ENCODE measurements at regions not wholly inside any gene's neighbourhood (a gene's known extent, or its start where the extent isn't known, plus 50 kb on each side); places are given as distances from the start of the nearest gene placed in this dataset.

DNA sequence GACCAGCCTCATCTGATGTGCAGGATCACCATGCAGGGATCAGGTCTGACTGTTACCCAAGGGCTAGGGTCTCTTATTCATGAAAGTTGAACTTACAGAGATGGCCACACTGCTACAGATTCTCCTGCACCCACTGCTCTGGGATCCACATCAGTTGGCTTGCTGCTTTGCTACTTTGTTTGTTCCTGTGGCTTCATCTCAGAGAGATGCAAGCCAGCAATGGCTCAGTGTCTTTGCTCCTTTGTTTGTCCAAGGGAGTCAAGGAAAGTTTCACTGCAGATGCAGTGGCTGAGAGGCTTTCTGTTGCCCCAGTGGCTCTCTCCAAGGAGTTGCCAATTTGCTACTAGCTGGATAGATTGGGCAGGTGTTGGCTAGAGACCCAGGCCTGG lies 70.3 kb upstream of the UGT2B7 start:
- in situ Hi-C loops (cut with HindIII; ENCODE audit: extremely low pct_ligation_motif_present, low pct_unique_long_range_greater_than_20kb) (no loop called here), intact Hi-C loops (cut with micrococcal nuclease; ENCODE audit: unreplicated experiment) (loop anchor here (1.0 to 10.0 kb wide), 2 partner anchors 371 to 528 kb away; no protein-coding TSS in a partner anchor)
- Histone ChIP-seq H3K9ac (ENCODE audit: insufficient read depth, low read depth, low read length) (no peak overlapping the region), H3K79me2 (ENCODE audit: insufficient read depth, low read length) (no peaks in the 10 kb centered on the region), H3K9me3 (ENCODE audit: low read length) (no peaks in the 10 kb centered on the region), H4K20me1 (ENCODE audit: insufficient read depth, low read length) (no peaks in the 10 kb centered on the region), H3K4me2 (ENCODE audit: low read depth, low read length) (no peak overlapping the region), H3K4me1 (ENCODE audit: insufficient read depth, low read length) (peaks cover 62% of the 10 kb centered on the region), H2AFZ (ENCODE audit: low read length) (peak overlapping the region; percentile 48), H3K27me3 (ENCODE audit: control insufficient read depth in 1 of 2, insufficient read depth in 2 of 2, low read length in 2 of 2) (no peaks in the 10 kb centered on the region), H3K36me3 (replicated peaks in 1 of 2; ENCODE audit: control insufficient read depth in 1 of 2, insufficient read depth in 2 of 2, low read length in 2 of 2) (no peaks in the 10 kb centered on the region), H3K4me3 (replicated peaks in 1 of 3; ENCODE audit: insufficient read depth in 1 of 3, low read depth in 2 of 3, low read length in 3 of 3) (no peak overlapping the region), H3K27ac (ENCODE audit: extremely low read length, insufficient read depth, low read length) (peak overlapping the region; percentile 45)
- POLR2A ChIA-PET: no interaction called here
- no peak for DNase-seq (ENCODE audit: low spot score)
- peak; percentile 48 for ATAC-seq
- TF ChIP-seq MED1 (CRISPR knock-in tag; IDR thresholded peaks at IDR 0.05) (0 out of 2 replicates have a peak, but pooled peaks have one; percentile 28), ESRRA (CRISPR knock-in tag; IDR thresholded peaks at IDR 0.05; ENCODE audit: low read depth) (no peak), ETV5 (CRISPR knock-in tag; IDR thresholded peaks at IDR 0.05; ENCODE audit: borderline replicate concordance) (peak; percentile 10; the same call in 1 of the 2 replicates), ZNF317 (CRISPR knock-in tag; IDR thresholded peaks at IDR 0.05) (no peak), FOXA1 (IDR thresholded peaks at IDR 0.05) (no peak), FOXA1 (CRISPR knock-in tag; IDR thresholded peaks at IDR 0.05) (peak; percentile 21; the same call in 1 of the 2 replicates), ZNF644 (CRISPR knock-in tag; IDR thresholded peaks at IDR 0.05; ENCODE audit: low read depth) (0 out of 2 replicates have a peak, but pooled peaks have one; percentile 31), HMG20A (CRISPR knock-in tag; IDR thresholded peaks at IDR 0.05; ENCODE audit: borderline replicate concordance) (peak; percentile 19; the same call in 1 of the 2 replicates)
- CTCF ChIA-PET (ENCODE audit: low intra/inter-chr PET ratio, low total read pairs): no interaction called here
- no peak for FAIRE-seq
- no TSS peak for BruUV-seq (replicated peaks)

DNA sequence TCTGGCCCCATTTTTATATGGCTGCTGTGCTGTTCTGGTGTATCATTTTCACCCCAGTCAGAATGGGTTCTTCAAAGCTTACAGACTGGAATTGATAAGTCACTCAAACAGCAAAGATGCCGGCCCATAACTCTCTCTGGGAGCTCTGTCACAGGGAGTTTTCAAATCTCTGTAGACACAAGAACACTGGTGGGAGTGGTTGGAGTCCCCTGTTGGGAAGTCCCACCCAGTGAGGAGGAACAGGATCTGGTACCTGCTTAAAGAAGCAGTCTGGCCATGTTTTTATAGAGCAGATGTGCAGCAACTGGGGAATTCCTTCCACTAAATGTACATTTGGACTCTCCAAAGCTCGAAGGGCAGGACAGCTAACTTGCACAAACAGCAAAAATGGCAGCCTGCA lies 69.3 kb upstream of the UGT2B7 start:
- no peak for FAIRE-seq
- no peak overlapping the region for H2AFZ ChIP-seq (ENCODE audit: low read length)
- H3K4me1 ChIP-seq (ENCODE audit: insufficient read depth, low read length): peaks cover 52% of the 10 kb centered on the region
- no peaks in the 10 kb centered on the region for H3K27me3 ChIP-seq (ENCODE audit: control insufficient read depth in 1 of 2, insufficient read depth in 2 of 2, low read length in 2 of 2)
- no peaks in the 10 kb centered on the region for H3K9me3 ChIP-seq (ENCODE audit: low read length)
- ATAC-seq: no peak
- no peak overlapping the region for H3K4me2 ChIP-seq (ENCODE audit: low read depth, low read length)
- no peak overlapping the region for H3K27ac ChIP-seq (ENCODE audit: extremely low read length, insufficient read depth, low read length)
- H3K36me3 ChIP-seq (replicated peaks in 1 of 2; ENCODE audit: control insufficient read depth in 1 of 2, insufficient read depth in 2 of 2, low read length in 2 of 2): no peaks in the 10 kb centered on the region
- no peak for TF ChIP-seq NBN (conservative IDR thresholded peaks at IDR 0.05)
- TF ChIP-seq ZMYM2 (CRISPR knock-in tag; IDR thresholded peaks at IDR 0.05): 0 out of 2 replicates have a peak, but pooled peaks have one; percentile 20
- intact Hi-C loops (cut with micrococcal nuclease; ENCODE audit: unreplicated experiment) (loop anchor here (10.0 kb wide), 1 partner anchor 372 kb away; no protein-coding TSS in a partner anchor), in situ Hi-C loops (cut with HindIII; ENCODE audit: extremely low pct_ligation_motif_present, low pct_unique_long_range_greater_than_20kb) (no loop called here)
- BruUV-seq (replicated peaks): no TSS peak
- POLR2A ChIA-PET: no interaction called here
- no peak overlapping the region for H3K4me3 ChIP-seq (replicated peaks in 1 of 3; ENCODE audit: insufficient read depth in 1 of 3, low read depth in 2 of 3, low read length in 3 of 3)
- no peaks in the 10 kb centered on the region for H4K20me1 ChIP-seq (ENCODE audit: insufficient read depth, low read length)
- no peak overlapping the region for H3K9ac ChIP-seq (ENCODE audit: insufficient read depth, low read depth, low read length)
- WGBS (ENCODE audit: low lambda C conversion rate): 100% methylated on average over 2 of the region's 2 CpGs
- CTCF ChIA-PET (ENCODE audit: low intra/inter-chr PET ratio, low total read pairs): no interaction called here
- no peaks in the 10 kb centered on the region for H3K79me2 ChIP-seq (ENCODE audit: insufficient read depth, low read length)
- no peak for DNase-seq (ENCODE audit: low spot score)

Measured in HepG2 (cell line).